GM19372 (cell line): ENCODE measurements at regions not wholly inside any gene's neighbourhood (a gene's known extent, or its start where the extent isn't known, plus 50 kb on each side); places are given as distances from the start of the nearest gene placed in this dataset.
"Not testable (repeated sequence)": the region's sequence is repeated elsewhere in the genome, so short reads cannot be mapped to it uniquely, and the experiment has no call there.

ENCODE experiments used
- ATAC-seq: cut with Tn5 transposase; IDR thresholded peaks from one replicate; pipeline ENCODE4 v1.9.1; 2021; ENCODE audit warnings: mild to moderate bottlenecking, low read depth, moderate library complexity; ENCODE audit not compliant: unreplicated experiment

- ATAC-seq: no peak
Measured at GRCh38 chr11:37171451-37171850, 573.4 kb upstream of the RAG2 start.

- ATAC-seq: no peak
Measured at GRCh38 chr11:37170311-37170710, 572.3 kb upstream of the RAG2 start.

- ATAC-seq: not testable (repeated sequence)
Measured at GRCh38 chr11:37145434-37145833, 547.4 kb upstream of the RAG2 start.

- ATAC-seq: no peak
Measured at GRCh38 chr11:37142591-37142990, 544.6 kb upstream of the RAG2 start.

- no peak for ATAC-seq
Measured at GRCh38 chr11:37141707-37142106, 543.7 kb upstream of the RAG2 start.

GRCh38 chr11:37135606-37136005 is 537.6 kb upstream of the RAG2 start:
- not testable (repeated sequence) for ATAC-seq

GRCh38 chr11:37134637-37135036 is 536.6 kb upstream of the RAG2 start:
- no peak for ATAC-seq

GRCh38 chr11:37124384-37124783 is 526.3 kb upstream of the RAG2 start:
- no peak for ATAC-seq

- ATAC-seq: no peak
Measured at GRCh38 chr11:37115963-37116362, 517.9 kb upstream of the RAG2 start.

GRCh38 chr11:37110385-37110784 is 512.3 kb upstream of the RAG2 start:
- ATAC-seq: no peak

- ATAC-seq: no peak
Measured at GRCh38 chr11:37109286-37109585, 511.2 kb upstream of the RAG2 start.

- ATAC-seq: no peak
Measured at GRCh38 chr11:37108436-37109285, 510.6 kb upstream of the RAG2 start.

- ATAC-seq: no peak
Measured at GRCh38 chr11:37107831-37108230, 509.8 kb upstream of the RAG2 start.

GRCh38 chr11:37107415-37107814 is 509.4 kb upstream of the RAG2 start:
- ATAC-seq: no peak

- ATAC-seq: no peak
Measured at GRCh38 chr11:37105427-37105826, 507.4 kb upstream of the RAG2 start.

- ATAC-seq: no peak
Measured at GRCh38 chr11:37104380-37104779, 506.3 kb upstream of the RAG2 start.

GRCh38 chr11:37100008-37100407 is 502.0 kb upstream of the RAG2 start:
- ATAC-seq: no peak

GRCh38 chr11:37092487-37092886 is 494.5 kb upstream of the RAG2 start:
- ATAC-seq: no peak

GRCh38 chr11:37089439-37089838 is 491.4 kb upstream of the RAG2 start:
- ATAC-seq: no peak

- no peak for ATAC-seq
Measured at GRCh38 chr11:37088573-37088910, 490.5 kb upstream of the RAG2 start.

- ATAC-seq: no peak
Measured at GRCh38 chr11:37087650-37088572, 489.9 kb upstream of the RAG2 start.

GRCh38 chr11:37078521-37078920 is 480.5 kb upstream of the RAG2 start:
- ATAC-seq: no peak
